ENCODE measurements at regions not wholly inside any gene's neighbourhood (a gene's known extent, or its start where the extent isn't known, plus 50 kb on each side); places are given as distances from the start of the nearest gene placed in this dataset.
"Not testable (repeated sequence)": the region's sequence is repeated elsewhere in the genome, so short reads cannot be mapped to it uniquely, and the experiment has no call there.

- H3K4me3 ChIP-seq (ENCODE audit: low read length) = no peak overlapping the region
- no peaks in the 10 kb centered on the region for H3K27me3 ChIP-seq (ENCODE audit: insufficient read depth, low read length)
- H3K9me3 ChIP-seq (ENCODE audit: low read depth, low read length) = no peaks in the 10 kb centered on the region
- H3K4me1 ChIP-seq (ENCODE audit: insufficient read depth, low read length) = no peaks in the 10 kb centered on the region
Measured at GRCh38 chr2:146547236-146547635, 1297.6 kb upstream of the ACVR2A start.

GRCh38 chr2:146544701-146545100 lies 1300.1 kb upstream of the ACVR2A start:
- H3K9me3 ChIP-seq (ENCODE audit: low read depth, low read length) = no peaks in the 10 kb centered on the region
- no peaks in the 10 kb centered on the region for H3K27me3 ChIP-seq (ENCODE audit: insufficient read depth, low read length)
- H3K4me3 ChIP-seq (ENCODE audit: low read length) = no peak overlapping the region
- no peaks in the 10 kb centered on the region for H3K4me1 ChIP-seq (ENCODE audit: insufficient read depth, low read length)

GRCh38 chr2:146541896-146542295 lies 1302.9 kb upstream of the ACVR2A start:
- Histone ChIP-seq H3K27me3 (ENCODE audit: insufficient read depth, low read length) (no peaks in the 10 kb centered on the region), H3K9me3 (ENCODE audit: low read depth, low read length) (no peaks in the 10 kb centered on the region), H3K4me3 (ENCODE audit: low read length) (no peak overlapping the region), H3K4me1 (ENCODE audit: insufficient read depth, low read length) (no peaks in the 10 kb centered on the region)

GRCh38 chr2:146540271-146540932 lies 1304.4 kb upstream of the ACVR2A start:
- Histone ChIP-seq H3K9me3 (ENCODE audit: low read depth, low read length) (no peaks in the 10 kb centered on the region), H3K4me3 (ENCODE audit: low read length) (no peak overlapping the region), H3K27me3 (ENCODE audit: insufficient read depth, low read length) (no peaks in the 10 kb centered on the region), H3K4me1 (ENCODE audit: insufficient read depth, low read length) (no peaks in the 10 kb centered on the region)

GRCh38 chr2:146539739-146540138 lies 1305.1 kb upstream of the ACVR2A start:
- H3K9me3 ChIP-seq (ENCODE audit: low read depth, low read length); H3K4me1 ChIP-seq (ENCODE audit: insufficient read depth, low read length); H3K4me3 ChIP-seq (ENCODE audit: low read length); H3K27me3 ChIP-seq (ENCODE audit: insufficient read depth, low read length): not testable (repeated sequence)

- Histone ChIP-seq H3K4me1 (ENCODE audit: insufficient read depth, low read length) (no peaks in the 10 kb centered on the region), H3K4me3 (ENCODE audit: low read length) (no peak overlapping the region), H3K9me3 (ENCODE audit: low read depth, low read length) (no peaks in the 10 kb centered on the region), H3K27me3 (ENCODE audit: insufficient read depth, low read length) (no peaks in the 10 kb centered on the region)
Measured at GRCh38 chr2:146537477-146537876, 1307.4 kb upstream of the ACVR2A start.

GRCh38 chr2:146532509-146533147 lies 1312.2 kb upstream of the ACVR2A start:
- Histone ChIP-seq H3K4me3 (ENCODE audit: low read length) (no peak overlapping the region), H3K27me3 (ENCODE audit: insufficient read depth, low read length) (no peaks in the 10 kb centered on the region), H3K4me1 (ENCODE audit: insufficient read depth, low read length) (no peaks in the 10 kb centered on the region), H3K9me3 (ENCODE audit: low read depth, low read length) (no peaks in the 10 kb centered on the region)

GRCh38 chr2:146532009-146532408 lies 1312.8 kb upstream of the ACVR2A start:
- Histone ChIP-seq H3K4me3 (ENCODE audit: low read length) (no peak overlapping the region), H3K4me1 (ENCODE audit: insufficient read depth, low read length) (no peaks in the 10 kb centered on the region), H3K9me3 (ENCODE audit: low read depth, low read length) (no peaks in the 10 kb centered on the region), H3K27me3 (ENCODE audit: insufficient read depth, low read length) (no peaks in the 10 kb centered on the region)

GRCh38 chr2:146530886-146531285 lies 1313.9 kb upstream of the ACVR2A start:
- Histone ChIP-seq H3K27me3 (ENCODE audit: insufficient read depth, low read length) (no peaks in the 10 kb centered on the region), H3K4me3 (ENCODE audit: low read length) (no peak overlapping the region), H3K9me3 (ENCODE audit: low read depth, low read length) (no peaks in the 10 kb centered on the region), H3K4me1 (ENCODE audit: insufficient read depth, low read length) (no peaks in the 10 kb centered on the region)

GRCh38 chr2:146527166-146527565 lies 1317.7 kb upstream of the ACVR2A start:
- no peak overlapping the region for H3K4me3 ChIP-seq (ENCODE audit: low read length)
- H3K9me3 ChIP-seq (ENCODE audit: low read depth, low read length) = no peaks in the 10 kb centered on the region
- H3K27me3 ChIP-seq (ENCODE audit: insufficient read depth, low read length) = no peaks in the 10 kb centered on the region
- no peaks in the 10 kb centered on the region for H3K4me1 ChIP-seq (ENCODE audit: insufficient read depth, low read length)

- H3K9me3 ChIP-seq (ENCODE audit: low read depth, low read length) = no peaks in the 10 kb centered on the region
- no peaks in the 10 kb centered on the region for H3K27me3 ChIP-seq (ENCODE audit: insufficient read depth, low read length)
- no peak overlapping the region for H3K4me3 ChIP-seq (ENCODE audit: low read length)
- H3K4me1 ChIP-seq (ENCODE audit: insufficient read depth, low read length) = no peaks in the 10 kb centered on the region
Measured at GRCh38 chr2:146523196-146523595, 1321.6 kb upstream of the ACVR2A start.

- H3K4me3 ChIP-seq (ENCODE audit: low read length) = no peak overlapping the region
- H3K4me1 ChIP-seq (ENCODE audit: insufficient read depth, low read length) = no peaks in the 10 kb centered on the region
- H3K27me3 ChIP-seq (ENCODE audit: insufficient read depth, low read length) = no peaks in the 10 kb centered on the region
- H3K9me3 ChIP-seq (ENCODE audit: low read depth, low read length) = no peaks in the 10 kb centered on the region
Measured at GRCh38 chr2:146506851-146507250, 1338.0 kb upstream of the ACVR2A start.

- no peak overlapping the region for H3K4me3 ChIP-seq (ENCODE audit: low read length)
- H3K9me3 ChIP-seq (ENCODE audit: low read depth, low read length) = no peaks in the 10 kb centered on the region
- no peaks in the 10 kb centered on the region for H3K4me1 ChIP-seq (ENCODE audit: insufficient read depth, low read length)
- H3K27me3 ChIP-seq (ENCODE audit: insufficient read depth, low read length) = no peaks in the 10 kb centered on the region
Measured at GRCh38 chr2:146503366-146503765, 1341.5 kb upstream of the ACVR2A start.

GRCh38 chr2:146496248-146496647 lies 1348.6 kb upstream of the ACVR2A start:
- H3K4me1 ChIP-seq (ENCODE audit: insufficient read depth, low read length) = no peaks in the 10 kb centered on the region
- H3K9me3 ChIP-seq (ENCODE audit: low read depth, low read length) = no peaks in the 10 kb centered on the region
- no peaks in the 10 kb centered on the region for H3K27me3 ChIP-seq (ENCODE audit: insufficient read depth, low read length)
- H3K4me3 ChIP-seq (ENCODE audit: low read length) = no peak overlapping the region

GRCh38 chr2:146489386-146489785 lies 1355.4 kb upstream of the ACVR2A start:
- H3K4me1 ChIP-seq (ENCODE audit: insufficient read depth, low read length) = no peaks in the 10 kb centered on the region
- no peak overlapping the region for H3K4me3 ChIP-seq (ENCODE audit: low read length)
- H3K27me3 ChIP-seq (ENCODE audit: insufficient read depth, low read length) = no peaks in the 10 kb centered on the region
- no peaks in the 10 kb centered on the region for H3K9me3 ChIP-seq (ENCODE audit: low read depth, low read length)

- Histone ChIP-seq H3K4me3 (ENCODE audit: low read length) (no peak overlapping the region), H3K4me1 (ENCODE audit: insufficient read depth, low read length) (no peaks in the 10 kb centered on the region), H3K9me3 (ENCODE audit: low read depth, low read length) (no peaks in the 10 kb centered on the region), H3K27me3 (ENCODE audit: insufficient read depth, low read length) (no peaks in the 10 kb centered on the region)
Measured at GRCh38 chr2:146481629-146482028, 1363.2 kb upstream of the ACVR2A start.

Data from mononuclear cell (primary cell).